Fibroblast of lung (primary cell): ENCODE measurements at regions not wholly inside any gene's neighbourhood (a gene's known extent, or its start where the extent isn't known, plus 50 kb on each side); places are given as distances from the start of the nearest gene placed in this dataset.

ENCODE experiments used
- CTCF ChIP-seq, 2 donors: IDR thresholded peaks in 1 of 2; conservative IDR thresholded peaks in 1 of 2; 1 replicate in 1 of 2; 2 replicates in 1 of 2; pipeline ENCODE4 v1.5.1; 2011 to 2012; ENCODE audit warnings: low read length in 2 of 2, control low read depth in 1 of 2, inconsistent platforms in 1 of 2, low read depth in 1 of 2, mild to moderate bottlenecking in 1 of 2
- EZH2 ChIP-seq: IDR thresholded peaks from 2 replicates; pipeline ENCODE4 v1.5.1; 2012; ENCODE audit warnings: low read length, control low read depth, mild to moderate bottlenecking; ENCODE audit errors: missing control alignments

GRCh38 chr5:9878206-9878605, 248.1 kb upstream of the TAS2R1 start:
- TF ChIP-seq CTCF (conservative IDR thresholded peaks at IDR 0.05 in 1 of 2, IDR thresholded peaks at IDR 0.05 in 1 of 2; ENCODE audit: low read depth in 1 of 2, low read length in 2 of 2) (no peak), EZH2 (no peak)
